SK-N-SH treated with all-trans-retinoic acid at 6 μM for 48 hours (cell line): ENCODE measurements at regions not wholly inside any gene's neighbourhood (a gene's known extent, or its start where the extent isn't known, plus 50 kb on each side); places are given as distances from the start of the nearest gene placed in this dataset.

ENCODE experiments used
- ATAC-seq: fragments of 200-7000 bp; cut with Tn5 transposase; 3 replicates; pipeline ENCODE4 v1.9.1; 2020; ENCODE audit warnings: mild to moderate bottlenecking, moderate library complexity
- ARNTL ChIP-seq: fragments of 450-650 bp; formaldehyde crosslinking; IDR thresholded peaks from 2 replicates; pipeline ENCODE4 v1.5.0; 2020; ENCODE audit warnings: low read depth, mild to moderate bottlenecking, moderate library complexity, borderline replicate concordance
- BACH2 ChIP-seq: fragments of 250-450 bp; sonication (Bioruptor Pico); IDR thresholded peaks from 2 replicates; pipeline ENCODE4 v1.9.0; 2021; ENCODE audit warnings: mild to moderate bottlenecking, borderline replicate concordance
- CSDC2 ChIP-seq: fragments of 250-450 bp; sonication (Bioruptor Pico); IDR thresholded peaks from 2 replicates; pipeline ENCODE4 v1.5.0; 2020; ENCODE audit warnings: mild to moderate bottlenecking, moderate library complexity
- ESRRG ChIP-seq: fragments of 250-450 bp; sonication (Bioruptor Pico); IDR thresholded peaks from 2 replicates; pipeline ENCODE4 v1.6.1; 2021; ENCODE audit warnings: mild to moderate bottlenecking
- ISL1 ChIP-seq: fragments of 250-450 bp; sonication (Bioruptor Pico); IDR thresholded peaks from 2 replicates; pipeline ENCODE4 v2.1.2; 2022; ENCODE audit warnings: mild to moderate bottlenecking, moderate library complexity
- OSR1 ChIP-seq: fragments of 250-450 bp; sonication (Bioruptor Pico); IDR thresholded peaks from 2 replicates; pipeline ENCODE4 v1.8.0; 2022; ENCODE audit warnings: moderate library complexity, mild to moderate bottlenecking, inconsistent platforms
- RARB ChIP-seq: fragments of 250-450 bp; sonication (Bioruptor Pico); IDR thresholded peaks from 2 replicates; pipeline ENCODE4 v1.8.0; 2021; ENCODE audit warnings: mild to moderate bottlenecking, moderate library complexity
- SNAI2 ChIP-seq: fragments of 250-450 bp; sonication (Bioruptor Pico); IDR thresholded peaks from 2 replicates; pipeline ENCODE4 v1.5.0; 2020; ENCODE audit warnings: mild to moderate bottlenecking, moderate library complexity
- TOX ChIP-seq: fragments of 250-450 bp; sonication (Bioruptor Pico); IDR thresholded peaks from 2 replicates; pipeline ENCODE4 v1.8.0; 2021; ENCODE audit warnings: mild to moderate bottlenecking, moderate library complexity, borderline replicate concordance
- ZFP3 ChIP-seq: fragments of 250-450 bp; sonication (Bioruptor Pico); IDR thresholded peaks from 2 replicates; pipeline ENCODE4 v1.5.0; 2020; ENCODE audit warnings: mild to moderate bottlenecking, moderate library complexity
- ZFP30 ChIP-seq: fragments of 450-650 bp; formaldehyde crosslinking; IDR thresholded peaks from 2 replicates; pipeline ENCODE4 v1.5.0; 2022; ENCODE audit warnings: mild to moderate bottlenecking, moderate library complexity
- ZNF70 ChIP-seq: fragments of 450-650 bp; formaldehyde crosslinking; IDR thresholded peaks from 2 replicates; pipeline ENCODE4 v1.5.0; 2020; ENCODE audit warnings: mild to moderate bottlenecking, moderate library complexity
- ZNF8 ChIP-seq: fragments of 450-650 bp; formaldehyde crosslinking; IDR thresholded peaks from 2 replicates; pipeline ENCODE4 v1.5.0; 2020; ENCODE audit warnings: mild to moderate bottlenecking, moderate library complexity
- TF ChIP-seq, protein P1 (sequence below): fragments of 250-450 bp; sonication (Bioruptor Pico); IDR thresholded peaks from 2 replicates; pipeline ENCODE4 v1.5.0; 2020; ENCODE audit warnings: mild to moderate bottlenecking, moderate library complexity
- TF ChIP-seq, protein P2 (sequence below): fragments of 250-450 bp; sonication (Bioruptor Pico); IDR thresholded peaks from 2 replicates; pipeline ENCODE4 v1.5.1; 2020; ENCODE audit warnings: low read depth, mild to moderate bottlenecking, moderate library complexity
- TF ChIP-seq, protein P3 (sequence below): fragments of 250-450 bp; sonication (Bioruptor Pico); IDR thresholded peaks from 2 replicates; pipeline ENCODE4 v1.5.1; 2021; ENCODE audit warnings: mild to moderate bottlenecking, moderate library complexity

DNA sequence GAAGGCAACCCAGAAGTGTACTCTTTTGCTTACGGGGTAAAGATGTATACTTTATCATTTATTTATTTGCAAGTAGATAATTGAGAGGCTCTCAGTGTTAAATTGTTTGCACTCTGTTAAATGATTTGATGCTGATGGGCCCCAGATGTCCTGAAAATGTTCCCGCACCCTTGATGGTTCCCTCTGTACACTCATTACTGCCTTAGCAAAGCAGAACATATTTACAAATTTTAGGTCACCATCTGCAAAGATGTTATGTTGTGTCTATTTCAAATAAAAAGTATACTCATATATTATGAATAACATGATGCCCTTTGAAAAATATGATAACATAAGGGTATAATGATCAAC lies 240.5 kb upstream of the SNX7 start (continued):
- TF ChIP-seq, protein P1, sequence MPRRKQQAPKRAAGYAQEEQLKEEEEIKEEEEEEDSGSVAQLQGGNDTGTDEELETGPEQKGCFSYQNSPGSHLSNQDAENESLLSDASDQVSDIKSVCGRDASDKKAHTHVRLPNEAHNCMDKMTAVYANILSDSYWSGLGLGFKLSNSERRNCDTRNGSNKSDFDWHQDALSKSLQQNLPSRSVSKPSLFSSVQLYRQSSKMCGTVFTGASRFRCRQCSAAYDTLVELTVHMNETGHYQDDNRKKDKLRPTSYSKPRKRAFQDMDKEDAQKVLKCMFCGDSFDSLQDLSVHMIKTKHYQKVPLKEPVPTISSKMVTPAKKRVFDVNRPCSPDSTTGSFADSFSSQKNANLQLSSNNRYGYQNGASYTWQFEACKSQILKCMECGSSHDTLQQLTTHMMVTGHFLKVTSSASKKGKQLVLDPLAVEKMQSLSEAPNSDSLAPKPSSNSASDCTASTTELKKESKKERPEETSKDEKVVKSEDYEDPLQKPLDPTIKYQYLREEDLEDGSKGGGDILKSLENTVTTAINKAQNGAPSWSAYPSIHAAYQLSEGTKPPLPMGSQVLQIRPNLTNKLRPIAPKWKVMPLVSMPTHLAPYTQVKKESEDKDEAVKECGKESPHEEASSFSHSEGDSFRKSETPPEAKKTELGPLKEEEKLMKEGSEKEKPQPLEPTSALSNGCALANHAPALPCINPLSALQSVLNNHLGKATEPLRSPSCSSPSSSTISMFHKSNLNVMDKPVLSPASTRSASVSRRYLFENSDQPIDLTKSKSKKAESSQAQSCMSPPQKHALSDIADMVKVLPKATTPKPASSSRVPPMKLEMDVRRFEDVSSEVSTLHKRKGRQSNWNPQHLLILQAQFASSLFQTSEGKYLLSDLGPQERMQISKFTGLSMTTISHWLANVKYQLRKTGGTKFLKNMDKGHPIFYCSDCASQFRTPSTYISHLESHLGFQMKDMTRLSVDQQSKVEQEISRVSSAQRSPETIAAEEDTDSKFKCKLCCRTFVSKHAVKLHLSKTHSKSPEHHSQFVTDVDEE (CRISPR knock-in tag): no peak

DNA sequence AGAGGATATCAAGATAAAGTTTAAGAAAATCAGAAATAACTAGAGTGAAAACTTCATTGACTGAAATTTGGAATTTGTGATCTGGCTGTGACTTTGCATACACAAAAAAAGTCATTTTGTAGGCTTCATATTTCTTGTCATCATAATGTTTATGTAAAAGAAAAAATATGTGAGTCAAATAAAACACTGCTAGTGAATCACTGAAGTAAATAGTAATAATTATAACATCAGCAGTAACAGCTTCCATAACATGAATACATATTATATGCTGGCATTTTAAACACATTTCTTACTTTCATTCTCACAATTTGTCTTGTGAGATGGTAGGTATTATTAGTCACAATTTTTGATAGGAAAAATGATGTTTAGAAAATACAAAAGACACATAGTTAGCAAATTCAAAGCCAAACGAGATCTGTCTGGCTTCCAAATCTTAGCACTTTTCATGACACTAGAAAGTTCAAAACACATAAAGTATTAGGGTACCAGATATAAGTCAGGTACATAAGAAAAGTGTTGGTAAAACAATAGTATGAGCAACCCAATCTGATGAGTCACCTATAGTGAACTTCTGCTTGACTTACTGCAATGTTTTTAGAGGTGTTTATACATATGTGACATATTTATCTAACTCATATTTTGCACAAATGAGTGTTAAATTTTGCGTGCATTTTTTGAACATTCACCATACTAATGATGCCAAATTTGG lies 241.0 kb upstream of the SNX7 start:
- TF ChIP-seq ZNF8: no peak
- TF ChIP-seq, protein P2, sequence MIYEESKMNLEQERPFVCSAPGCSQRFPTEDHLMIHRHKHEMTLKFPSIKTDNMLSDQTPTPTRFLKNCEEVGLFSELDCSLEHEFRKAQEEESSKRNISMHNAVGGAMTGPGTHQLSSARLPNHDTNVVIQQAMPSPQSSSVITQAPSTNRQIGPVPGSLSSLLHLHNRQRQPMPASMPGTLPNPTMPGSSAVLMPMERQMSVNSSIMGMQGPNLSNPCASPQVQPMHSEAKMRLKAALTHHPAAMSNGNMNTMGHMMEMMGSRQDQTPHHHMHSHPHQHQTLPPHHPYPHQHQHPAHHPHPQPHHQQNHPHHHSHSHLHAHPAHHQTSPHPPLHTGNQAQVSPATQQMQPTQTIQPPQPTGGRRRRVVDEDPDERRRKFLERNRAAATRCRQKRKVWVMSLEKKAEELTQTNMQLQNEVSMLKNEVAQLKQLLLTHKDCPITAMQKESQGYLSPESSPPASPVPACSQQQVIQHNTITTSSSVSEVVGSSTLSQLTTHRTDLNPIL: no peak
- no peak for TF ChIP-seq TOX (CRISPR knock-in tag)
- no peak for TF ChIP-seq ISL1
- TF ChIP-seq ZFP30 (CRISPR knock-in tag): no peak
- TF ChIP-seq, all 23 proteins: peak for 0
- ATAC-seq: no peak

DNA sequence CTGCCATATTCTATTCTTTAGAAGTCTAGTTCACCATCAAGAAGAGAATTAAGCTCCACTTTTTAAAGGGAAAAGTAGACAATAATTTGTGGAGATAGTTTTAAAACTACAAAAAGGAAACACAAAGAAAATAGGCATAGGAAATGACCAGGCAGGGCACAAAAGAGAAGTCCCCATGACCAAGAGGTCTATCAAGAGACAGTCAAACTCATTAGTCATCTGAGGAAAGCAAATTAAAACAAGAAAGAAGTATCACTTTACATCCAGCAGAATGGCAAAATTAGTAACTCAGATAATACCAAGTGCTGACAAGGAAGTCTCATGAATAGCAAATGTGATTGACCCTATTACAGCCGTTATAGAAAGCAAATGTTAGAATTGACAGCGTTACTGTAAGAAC lies 243.7 kb upstream of the SNX7 start:
- no peak for ATAC-seq
- no peak for TF ChIP-seq ISL1

DNA sequence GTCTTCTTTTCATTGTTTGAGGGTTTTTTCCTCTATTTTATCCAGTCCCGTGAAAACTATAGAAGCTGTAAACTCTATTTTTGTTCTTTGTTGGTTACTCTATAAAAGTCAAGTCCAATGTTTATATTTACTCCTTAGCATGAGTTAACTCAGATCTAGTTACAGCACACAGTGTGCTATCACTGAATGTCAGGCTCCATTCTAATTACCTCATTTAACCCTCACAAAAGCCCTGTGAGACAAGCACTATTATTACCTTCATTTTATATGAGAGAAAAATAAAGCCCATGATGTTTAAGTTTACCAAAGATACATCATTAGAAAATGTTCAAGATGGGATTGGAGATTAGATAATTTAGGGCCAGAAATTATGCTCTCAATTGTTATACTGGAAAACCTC lies 251.4 kb upstream of the SNX7 start:
- no peak for ATAC-seq
- TF ChIP-seq OSR1 (CRISPR knock-in tag) (no peak), BACH2 (CRISPR knock-in tag) (no peak), ZFP3 (CRISPR knock-in tag) (no peak), ESRRG (CRISPR knock-in tag) (no peak), ARNTL (CRISPR knock-in tag) (no peak), SNAI2 (CRISPR knock-in tag) (no peak), CSDC2 (CRISPR knock-in tag) (no peak), ZNF70 (no peak), RARB (no peak), ISL1 (no peak), ZNF8 (no peak)
- TF ChIP-seq, protein P1 (CRISPR knock-in tag): no peak
- TF ChIP-seq, protein P3, sequence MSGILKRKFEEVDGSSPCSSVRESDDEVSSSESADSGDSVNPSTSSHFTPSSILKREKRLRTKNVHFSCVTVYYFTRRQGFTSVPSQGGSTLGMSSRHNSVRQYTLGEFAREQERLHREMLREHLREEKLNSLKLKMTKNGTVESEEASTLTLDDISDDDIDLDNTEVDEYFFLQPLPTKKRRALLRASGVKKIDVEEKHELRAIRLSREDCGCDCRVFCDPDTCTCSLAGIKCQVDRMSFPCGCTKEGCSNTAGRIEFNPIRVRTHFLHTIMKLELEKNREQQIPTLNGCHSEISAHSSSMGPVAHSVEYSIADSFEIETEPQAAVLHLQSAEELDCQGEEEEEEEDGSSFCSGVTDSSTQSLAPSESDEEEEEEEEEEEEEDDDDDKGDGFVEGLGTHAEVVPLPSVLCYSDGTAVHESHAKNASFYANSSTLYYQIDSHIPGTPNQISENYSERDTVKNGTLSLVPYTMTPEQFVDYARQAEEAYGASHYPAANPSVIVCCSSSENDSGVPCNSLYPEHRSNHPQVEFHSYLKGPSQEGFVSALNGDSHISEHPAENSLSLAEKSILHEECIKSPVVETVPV (CRISPR knock-in tag): no peak
- TF ChIP-seq, protein P2: no peak
